HG03108 (cell line): ENCODE measurements at regions not wholly inside any gene's neighbourhood (a gene's known extent, or its start where the extent isn't known, plus 50 kb on each side); places are given as distances from the start of the nearest gene placed in this dataset.

Experiments
- ATAC-seq: cut with Tn5 transposase; IDR thresholded peaks from one replicate; pipeline ENCODE4 v1.9.1; 2021; ENCODE audit warnings: moderate library complexity; ENCODE audit not compliant: unreplicated experiment

GRCh38 chr16:66070140-66070917 is 296.2 kb upstream of the CDH5 start:
- no peak for ATAC-seq

GRCh38 chr16:66069587-66069986 is 296.9 kb upstream of the CDH5 start:
- ATAC-seq, result no peak

- no peak for ATAC-seq
These were observed 300.1 kb upstream of the CDH5 start for GRCh38 chr16:66066404-66066803.

- no peak for ATAC-seq
These were observed 300.6 kb upstream of the CDH5 start for GRCh38 chr16:66065925-66066324.

- no peak for ATAC-seq
These were observed 301.5 kb upstream of the CDH5 start for GRCh38 chr16:66064801-66065530.

GRCh38 chr16:66058832-66059231 is 307.7 kb upstream of the CDH5 start:
- ATAC-seq, result no peak

- no peak for ATAC-seq
These were observed 308.3 kb upstream of the CDH5 start for GRCh38 chr16:66058172-66058691.

GRCh38 chr16:66057057-66057456 is 309.4 kb upstream of the CDH5 start:
- no peak for ATAC-seq

- ATAC-seq, result no peak
These were observed 312.4 kb upstream of the CDH5 start for GRCh38 chr16:66054095-66054494.

- no peak for ATAC-seq
These were observed 313.7 kb upstream of the CDH5 start for GRCh38 chr16:66052745-66053144.

GRCh38 chr16:66050991-66051390 is 315.5 kb upstream of the CDH5 start:
- no peak for ATAC-seq

GRCh38 chr16:66049865-66050264 is 316.6 kb upstream of the CDH5 start:
- ATAC-seq, result no peak

GRCh38 chr16:66045626-66046025 is 320.9 kb upstream of the CDH5 start:
- no peak for ATAC-seq

- ATAC-seq, result no peak
These were observed 321.9 kb upstream of the CDH5 start for GRCh38 chr16:66044556-66044955.

GRCh38 chr16:66044089-66044488 is 322.4 kb upstream of the CDH5 start:
- no peak for ATAC-seq

- no peak for ATAC-seq
These were observed 323.2 kb upstream of the CDH5 start for GRCh38 chr16:66043326-66043725.

GRCh38 chr16:66042341-66042740 is 324.1 kb upstream of the CDH5 start:
- no peak for ATAC-seq

GRCh38 chr16:66041907-66042306 is 324.6 kb upstream of the CDH5 start:
- ATAC-seq, result no peak

GRCh38 chr16:66039793-66040192 is 326.7 kb upstream of the CDH5 start:
- no peak for ATAC-seq

- ATAC-seq, result no peak
These were observed 329.4 kb upstream of the CDH5 start for GRCh38 chr16:66036793-66037715.

GRCh38 chr16:66036184-66036583 is 330.3 kb upstream of the CDH5 start:
- no peak for ATAC-seq
